ENCODE measurements at regions not wholly inside any gene's neighbourhood (a gene's known extent, or its start where the extent isn't known, plus 50 kb on each side); places are given as distances from the start of the nearest gene placed in this dataset.

DNA sequence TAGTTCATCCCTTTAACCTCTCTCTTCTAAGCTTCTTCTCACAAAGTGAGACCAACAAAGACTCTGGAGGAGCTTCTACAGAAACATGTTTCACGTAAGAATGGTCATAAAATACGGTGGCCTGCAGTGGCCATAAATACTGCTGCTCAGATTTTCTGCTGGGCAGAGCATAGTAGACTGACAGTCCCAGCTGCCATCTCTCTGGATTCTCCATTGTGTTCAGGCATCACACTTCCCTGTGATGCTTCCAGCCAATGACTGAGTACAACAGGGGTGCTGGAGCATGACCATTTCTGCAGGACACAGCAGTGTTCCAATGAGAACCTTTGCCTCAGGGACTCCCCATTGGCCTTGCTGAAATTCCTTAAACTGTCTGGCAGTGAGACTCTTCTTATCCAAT lies 392.6 kb downstream of the MMUT start:
- H3K36me3 ChIP-seq (replicated peaks), result no peaks in the 10 kb centered on the region
- no peak overlapping the region for H3K4me3 ChIP-seq (ENCODE audit: low read depth, low read length)
- no peak for DNase-seq
- H3K27me3 ChIP-seq (replicated peaks), result no peaks in the 10 kb centered on the region
- no peak overlapping the region for H3K27ac ChIP-seq
- TF ChIP-seq, protein P1, sequence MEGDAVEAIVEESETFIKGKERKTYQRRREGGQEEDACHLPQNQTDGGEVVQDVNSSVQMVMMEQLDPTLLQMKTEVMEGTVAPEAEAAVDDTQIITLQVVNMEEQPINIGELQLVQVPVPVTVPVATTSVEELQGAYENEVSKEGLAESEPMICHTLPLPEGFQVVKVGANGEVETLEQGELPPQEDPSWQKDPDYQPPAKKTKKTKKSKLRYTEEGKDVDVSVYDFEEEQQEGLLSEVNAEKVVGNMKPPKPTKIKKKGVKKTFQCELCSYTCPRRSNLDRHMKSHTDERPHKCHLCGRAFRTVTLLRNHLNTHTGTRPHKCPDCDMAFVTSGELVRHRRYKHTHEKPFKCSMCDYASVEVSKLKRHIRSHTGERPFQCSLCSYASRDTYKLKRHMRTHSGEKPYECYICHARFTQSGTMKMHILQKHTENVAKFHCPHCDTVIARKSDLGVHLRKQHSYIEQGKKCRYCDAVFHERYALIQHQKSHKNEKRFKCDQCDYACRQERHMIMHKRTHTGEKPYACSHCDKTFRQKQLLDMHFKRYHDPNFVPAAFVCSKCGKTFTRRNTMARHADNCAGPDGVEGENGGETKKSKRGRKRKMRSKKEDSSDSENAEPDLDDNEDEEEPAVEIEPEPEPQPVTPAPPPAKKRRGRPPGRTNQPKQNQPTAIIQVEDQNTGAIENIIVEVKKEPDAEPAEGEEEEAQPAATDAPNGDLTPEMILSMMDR (IDR thresholded peaks at IDR 0.05; ENCODE audit: low read depth, low read length, missing control alignments), result no peak
- in situ Hi-C loops (cut with HindIII; ENCODE audit: low pct_ligation_motif_present, low sequenced_read_pairs), result no loop called here

- Histone ChIP-seq H3K36me3 (replicated peaks) (no peaks in the 10 kb centered on the region), H3K4me3 (ENCODE audit: low read depth, low read length) (no peak overlapping the region), H3K27ac (no peak overlapping the region), H3K27me3 (replicated peaks) (no peaks in the 10 kb centered on the region)
- TF ChIP-seq, protein P1 (IDR thresholded peaks at IDR 0.05; ENCODE audit: low read depth, low read length, missing control alignments), result no peak
- DNase-seq, result no peak
- in situ Hi-C loops (cut with HindIII; ENCODE audit: low pct_ligation_motif_present, low sequenced_read_pairs), result no loop called here
Measured at GRCh38 chr6:49054311-49054710, 408.7 kb downstream of the MMUT start.

- no peak for DNase-seq
- TF ChIP-seq, protein P1 (IDR thresholded peaks at IDR 0.05; ENCODE audit: low read depth, low read length, missing control alignments), result no peak
- no peaks in the 10 kb centered on the region for H3K36me3 ChIP-seq (replicated peaks)
- H3K4me3 ChIP-seq (ENCODE audit: low read depth, low read length), result no peak overlapping the region
- H3K27me3 ChIP-seq (replicated peaks), result no peaks in the 10 kb centered on the region
- in situ Hi-C loops (cut with HindIII; ENCODE audit: low pct_ligation_motif_present, low sequenced_read_pairs), result no loop called here
- no peak overlapping the region for H3K27ac ChIP-seq
Measured at GRCh38 chr6:49052901-49053300, 410.2 kb downstream of the MMUT start.

GRCh38 chr6:49051281-49051680 lies 411.8 kb downstream of the MMUT start:
- no peak overlapping the region for H3K4me3 ChIP-seq (ENCODE audit: low read depth, low read length)
- H3K27me3 ChIP-seq (replicated peaks), result no peaks in the 10 kb centered on the region
- H3K27ac ChIP-seq, result no peak overlapping the region
- in situ Hi-C loops (cut with HindIII; ENCODE audit: low pct_ligation_motif_present, low sequenced_read_pairs), result no loop called here
- TF ChIP-seq, protein P1 (IDR thresholded peaks at IDR 0.05; ENCODE audit: low read depth, low read length, missing control alignments), result no peak
- DNase-seq, result no peak
- H3K36me3 ChIP-seq (replicated peaks), result no peaks in the 10 kb centered on the region

DNA sequence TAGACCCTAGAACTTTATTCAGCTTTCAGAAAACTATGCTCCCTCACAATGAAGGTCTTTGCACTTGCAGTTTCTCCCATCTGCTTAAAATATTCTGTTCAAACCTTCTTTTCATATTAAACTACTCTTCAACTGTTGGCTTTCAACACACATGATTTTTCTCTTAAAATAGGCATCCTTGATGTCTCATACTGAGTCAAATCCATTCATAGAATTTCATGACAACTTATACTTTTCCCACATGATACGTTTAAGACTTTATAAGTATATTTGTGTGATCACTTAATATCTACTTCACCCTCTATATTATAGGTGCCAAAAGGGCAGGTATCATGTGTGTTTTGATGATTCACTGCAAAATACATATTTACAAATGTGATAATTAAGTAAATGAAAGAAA lies 412.5 kb downstream of the MMUT start:
- TF ChIP-seq, protein P1 (IDR thresholded peaks at IDR 0.05; ENCODE audit: low read depth, low read length, missing control alignments), result no peak
- Histone ChIP-seq H3K27me3 (replicated peaks) (no peaks in the 10 kb centered on the region), H3K27ac (no peak overlapping the region), H3K36me3 (replicated peaks) (no peaks in the 10 kb centered on the region), H3K4me3 (ENCODE audit: low read depth, low read length) (no peak overlapping the region)
- DNase-seq, result no peak
- in situ Hi-C loops (cut with HindIII; ENCODE audit: low pct_ligation_motif_present, low sequenced_read_pairs), result no loop called here

DNA sequence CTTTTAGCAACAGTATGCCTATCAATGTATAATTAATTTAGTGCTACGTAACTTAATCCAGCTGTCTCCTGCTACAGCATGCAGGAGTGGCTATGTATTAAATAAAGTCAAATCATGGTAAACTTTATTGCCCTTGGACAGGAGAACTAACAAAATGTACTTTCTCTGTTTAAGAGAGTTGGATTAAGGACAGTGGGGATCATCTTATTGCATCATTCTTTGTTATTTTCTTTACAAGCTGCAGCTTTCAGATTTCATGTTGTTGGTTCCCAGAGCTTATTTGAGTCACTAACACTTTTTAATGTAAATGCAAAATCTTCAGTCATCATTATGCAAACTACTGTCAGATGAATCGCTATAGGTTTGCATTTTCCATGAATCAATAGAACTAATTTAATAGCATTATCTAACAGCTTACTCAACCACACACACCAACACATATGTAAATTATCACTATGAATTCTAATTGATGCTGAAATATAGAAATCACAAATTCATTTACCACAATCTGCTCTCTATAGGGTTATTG lies 424.7 kb downstream of the MMUT start:
- Histone ChIP-seq H3K4me3 (ENCODE audit: low read depth, low read length) (no peak overlapping the region), H3K36me3 (replicated peaks) (no peaks in the 10 kb centered on the region), H3K27ac (no peak overlapping the region), H3K27me3 (replicated peaks) (no peaks in the 10 kb centered on the region)
- in situ Hi-C loops (cut with HindIII; ENCODE audit: low pct_ligation_motif_present, low sequenced_read_pairs), result no loop called here
- DNase-seq, result no peak
- TF ChIP-seq, protein P1 (IDR thresholded peaks at IDR 0.05; ENCODE audit: low read depth, low read length, missing control alignments), result no peak
